Left renal cortex interstitium (tissue), 4 donors: ENCODE measurements at regions not wholly inside any gene's neighbourhood (a gene's known extent, or its start where the extent isn't known, plus 50 kb on each side); places are given as distances from the start of the nearest gene placed in this dataset.
A peak's percentile ranks its signal among the peaks of the same experiment; 100 is the strongest.

Experiments used
- DNase-seq, 4 donors: peaks; one replicate each; pipeline ENCODE4 v3.0.0-alpha.2; 2013; ENCODE audit warnings: low read depth in 4 of 4, low spot score in 2 of 4, missing footprints in 1 of 4

DNA sequence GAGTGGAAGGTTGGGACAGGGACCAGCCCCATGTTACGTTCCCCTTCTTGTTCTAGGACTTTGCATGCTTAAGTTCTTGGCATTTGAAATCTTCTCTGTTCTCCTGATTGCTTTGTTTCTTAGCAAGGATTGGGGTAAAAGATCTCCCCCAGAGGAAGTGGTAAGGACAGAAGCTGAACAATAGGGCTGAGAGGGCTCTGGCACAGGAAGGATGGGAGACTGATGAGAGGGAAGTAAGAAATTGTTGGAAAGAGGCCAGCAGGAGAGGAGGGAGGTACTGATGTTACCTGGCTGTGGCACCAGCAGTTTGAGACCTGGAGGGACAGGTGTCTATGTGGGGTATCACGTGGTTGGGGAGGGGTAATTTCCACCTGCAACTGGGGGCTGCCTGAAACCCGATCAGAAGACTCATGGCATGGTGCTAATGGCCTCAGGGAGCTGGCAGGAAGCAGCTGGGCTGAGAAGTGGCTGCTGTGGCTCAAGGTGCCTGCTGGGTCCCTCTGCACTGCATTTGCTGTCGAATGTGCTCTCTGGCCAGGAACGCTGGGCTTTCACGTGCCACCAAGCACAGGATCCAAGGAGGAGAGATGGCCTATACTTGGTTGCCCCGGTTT lies 108.4 kb downstream of the LSM3 start:
- DNase-seq: no peak

DNA sequence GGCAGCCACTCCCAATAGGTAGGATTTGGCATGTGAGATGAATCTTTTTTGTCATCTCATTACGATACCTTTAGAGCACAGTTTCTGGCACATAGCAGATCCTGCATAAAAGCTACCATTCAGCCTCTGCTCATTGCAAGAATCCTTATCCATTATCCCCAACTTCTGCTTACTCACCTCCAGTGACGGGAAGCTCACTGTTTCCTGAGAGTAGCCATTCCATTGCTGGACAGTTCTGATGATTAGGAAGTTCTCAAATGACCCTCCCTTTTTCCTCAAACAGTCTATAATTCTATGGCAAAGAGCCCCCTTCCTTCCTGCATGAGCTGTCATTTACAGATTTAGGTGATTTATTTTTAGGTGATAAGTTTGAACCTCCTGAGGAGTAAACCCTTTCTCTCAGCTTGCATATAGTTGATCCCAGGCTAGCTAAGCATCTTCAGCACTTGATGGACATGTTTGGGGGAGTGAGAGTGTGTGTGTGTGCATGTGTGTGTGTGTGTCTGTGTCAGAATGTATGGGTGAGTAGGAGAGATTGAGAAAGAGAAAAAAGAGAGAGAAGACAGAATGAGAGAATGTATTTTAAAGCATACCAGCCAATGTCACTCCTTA lies 109.7 kb downstream of the LSM3 start:
- no peak for DNase-seq

DNA sequence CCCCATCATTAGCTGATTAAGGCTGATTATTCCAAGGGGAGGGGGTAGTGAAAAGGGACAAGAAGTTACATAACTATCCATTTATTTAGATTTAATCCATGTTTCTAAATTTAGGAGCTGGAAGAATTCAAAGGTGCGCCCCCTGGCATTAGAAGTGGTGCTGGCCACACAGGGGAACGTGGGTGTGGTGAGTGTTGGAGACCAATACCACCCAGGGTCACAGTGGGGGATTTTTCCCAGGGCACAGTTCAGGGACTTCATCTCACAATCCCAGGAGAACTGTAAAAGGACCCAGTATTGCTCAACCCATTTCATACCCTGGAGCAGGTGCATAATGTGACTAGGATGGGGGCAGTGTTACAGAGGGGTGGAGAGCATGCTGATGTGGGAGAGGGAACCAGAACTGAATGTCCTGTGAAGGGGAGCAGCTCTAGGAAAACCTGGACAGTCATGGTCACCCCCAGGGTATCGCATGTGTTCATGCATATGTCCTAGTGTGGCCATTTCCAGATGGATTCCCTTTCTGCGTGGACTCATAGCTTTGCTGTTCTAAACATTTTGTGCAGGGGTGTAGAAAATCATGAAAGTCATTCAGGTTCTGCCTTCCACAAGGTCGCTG lies 110.3 kb downstream of the LSM3 start:
- no peak for DNase-seq

DNA sequence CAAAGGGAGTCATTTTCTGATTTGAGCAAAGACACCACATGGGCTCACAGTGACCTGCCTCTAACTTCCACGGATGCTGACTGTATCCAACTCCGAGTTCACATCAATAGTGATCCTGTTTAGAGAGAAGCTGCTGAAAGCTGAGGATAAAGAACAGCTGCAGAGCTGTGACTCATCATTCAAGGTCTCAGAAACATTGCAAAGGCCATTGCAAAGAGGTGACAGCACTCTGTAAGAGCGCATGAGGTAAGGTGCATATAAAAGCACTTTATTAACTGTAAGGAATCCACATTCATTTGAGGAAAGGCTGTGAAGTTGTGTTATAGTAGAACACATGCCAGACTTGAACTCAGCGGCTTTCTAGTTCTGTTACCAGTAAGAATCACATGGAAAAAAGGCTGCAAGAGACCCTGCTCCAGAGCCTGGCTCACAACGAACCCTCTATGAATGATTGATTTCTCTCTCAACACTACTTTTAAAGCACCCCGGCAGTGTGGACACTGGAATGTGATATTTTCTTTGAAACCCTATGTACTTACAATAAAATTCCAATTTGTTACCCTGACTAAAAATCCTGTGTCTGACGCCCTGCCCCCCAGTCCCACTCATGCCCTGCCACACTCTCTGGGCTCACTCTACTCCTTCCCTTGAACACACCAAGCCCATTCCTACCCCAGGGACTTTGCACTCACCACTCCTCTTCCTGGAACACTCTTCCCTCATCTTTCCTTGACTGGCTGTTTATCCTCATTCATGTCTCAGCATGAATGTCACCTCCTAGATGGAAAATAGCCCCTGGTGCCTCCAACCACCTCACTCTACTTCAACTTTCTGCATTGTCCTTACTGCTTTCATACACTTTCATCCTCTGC lies 111.2 kb downstream of the LSM3 start:
- no peak for DNase-seq

DNA sequence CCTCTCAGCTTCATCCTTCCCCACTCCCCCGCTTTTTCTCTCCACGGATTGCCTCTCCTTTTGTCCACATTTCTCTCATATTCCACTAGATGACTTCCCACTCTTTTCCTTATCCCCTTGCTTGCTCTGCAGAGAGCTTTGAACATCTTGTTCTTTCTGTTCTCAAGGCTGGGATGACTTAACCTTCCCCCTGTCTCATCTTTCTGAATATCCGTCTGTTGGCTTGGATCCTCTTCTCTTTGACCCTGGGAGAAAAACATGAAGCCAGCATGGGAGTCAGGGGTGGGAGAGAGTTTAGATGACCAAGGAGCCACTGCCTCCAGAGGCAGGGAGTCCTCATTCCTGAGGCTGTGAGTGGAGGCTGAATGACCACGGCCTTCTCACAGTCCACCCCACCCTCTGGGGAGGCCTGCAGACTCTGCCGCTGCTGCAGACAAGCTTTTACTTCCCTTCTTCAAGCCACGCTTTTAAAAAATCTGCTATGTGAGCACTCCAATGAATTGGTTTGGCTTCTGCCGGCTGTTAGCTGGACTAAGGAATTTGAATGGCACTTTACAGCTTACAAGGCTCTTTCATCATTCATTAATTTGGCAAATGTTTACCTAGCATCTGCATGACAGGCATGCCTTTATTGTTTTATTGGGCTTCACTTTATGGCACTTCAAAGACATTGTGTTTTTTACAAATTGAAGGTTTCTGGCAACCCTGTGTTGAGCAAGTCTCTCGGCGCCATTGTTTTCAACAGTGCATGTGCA lies 111.6 kb upstream of the SLC6A6 start:
- peak in 1 of 4 donors; percentile 24 for DNase-seq

DNA sequence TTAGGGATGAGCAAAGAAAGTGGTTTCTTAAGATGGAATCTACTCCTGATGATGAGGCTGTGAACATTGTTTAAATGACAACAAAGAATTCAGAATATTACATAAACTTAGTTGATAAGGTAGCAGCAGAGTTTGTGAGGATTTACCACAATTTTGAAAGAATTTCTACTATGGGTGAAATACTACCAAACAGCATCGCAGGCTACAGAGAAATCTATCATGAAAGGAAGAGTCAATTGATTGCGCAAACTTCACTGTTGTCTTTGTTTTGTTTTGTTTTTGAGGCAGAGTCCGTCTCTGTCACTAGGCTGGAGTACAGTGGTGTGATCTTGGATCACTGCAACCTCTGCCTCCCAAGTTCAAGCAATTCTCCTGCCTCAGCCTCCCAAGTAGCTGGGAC lies 107.4 kb upstream of the SLC6A6 start:
- DNase-seq: no peak

DNA sequence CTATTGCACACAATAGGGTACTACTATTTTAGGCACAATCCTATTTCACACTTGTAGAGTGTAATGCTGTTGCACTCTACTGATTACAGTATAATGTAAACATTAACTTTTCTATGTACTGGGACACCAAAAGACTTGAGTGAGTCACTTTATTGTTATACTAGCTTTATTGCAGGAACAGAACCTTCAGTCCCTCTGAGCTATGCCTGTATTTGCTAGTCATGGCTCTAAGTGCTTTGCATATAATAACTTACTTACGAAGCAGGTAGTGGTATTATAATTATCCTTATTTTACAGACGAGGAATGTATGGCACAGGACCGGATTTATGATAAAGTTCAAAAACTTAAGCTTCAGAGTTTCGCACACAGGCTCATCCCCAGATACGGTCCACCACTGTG lies 106.6 kb upstream of the SLC6A6 start:
- no peak for DNase-seq

DNA sequence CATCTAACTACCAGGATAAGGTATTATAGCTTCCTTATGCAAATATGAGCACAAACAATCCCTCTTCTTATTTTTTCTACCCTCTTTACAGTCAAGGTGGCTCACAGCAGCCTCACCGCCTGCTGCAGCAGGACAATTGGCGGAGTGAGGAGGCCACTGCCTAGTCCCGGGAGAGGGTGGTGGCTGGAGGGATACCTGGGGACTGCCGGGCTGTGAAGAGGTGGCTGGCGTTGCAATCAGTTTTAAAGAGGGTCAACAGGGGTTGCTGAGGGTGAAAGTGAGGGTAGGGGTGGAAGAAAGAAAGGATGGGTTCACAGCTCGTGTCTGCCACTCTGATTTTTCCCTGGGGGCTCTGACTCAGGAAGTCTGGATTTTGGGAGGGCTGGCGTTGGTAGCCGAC lies 105.1 kb upstream of the SLC6A6 start:
- DNase-seq: no peak

DNA sequence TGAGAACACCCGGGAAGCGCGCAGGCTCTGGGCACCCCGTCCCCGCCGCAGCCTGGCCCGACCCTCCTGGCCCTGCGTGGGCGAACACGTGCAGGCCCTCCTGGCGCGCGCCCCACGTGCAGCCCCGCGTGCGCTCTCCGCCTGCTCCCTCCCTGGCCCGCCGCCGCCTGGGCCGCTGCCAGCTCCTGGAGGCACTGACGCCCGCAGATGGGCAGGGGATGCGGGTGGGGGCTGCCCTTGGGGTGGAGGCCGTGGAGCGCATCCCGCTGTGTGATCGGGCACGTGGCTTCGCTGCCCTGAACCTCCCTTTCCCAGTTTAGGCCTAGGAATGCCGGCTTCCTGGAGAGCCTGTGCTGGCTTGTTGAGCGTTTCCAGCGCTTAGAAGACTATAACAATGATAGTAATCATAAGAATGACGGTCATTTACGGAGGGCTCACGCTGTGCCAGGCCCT lies 104.6 kb upstream of the SLC6A6 start:
- peak in 1 of 4 donors; percentile 20 for DNase-seq

DNA sequence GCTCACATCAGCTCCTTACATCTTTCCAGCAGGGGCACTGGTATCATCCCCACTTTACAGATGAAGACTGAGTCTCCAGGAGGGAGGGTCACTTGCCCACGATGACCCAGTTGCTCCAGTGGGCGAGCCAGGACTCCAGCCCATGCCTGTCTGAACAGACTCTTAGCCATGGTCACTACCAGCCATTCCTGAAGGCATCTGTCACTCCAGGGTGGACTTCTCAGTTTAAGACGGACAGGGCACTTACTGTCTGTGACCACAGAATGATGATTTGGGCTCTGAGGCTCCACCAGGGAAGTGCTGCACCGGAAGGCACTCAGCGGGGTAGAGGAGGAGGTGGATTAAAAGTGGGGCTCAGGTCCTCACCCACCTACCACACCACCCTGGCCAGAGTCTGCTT lies 104.0 kb upstream of the SLC6A6 start:
- DNase-seq: no peak

DNA sequence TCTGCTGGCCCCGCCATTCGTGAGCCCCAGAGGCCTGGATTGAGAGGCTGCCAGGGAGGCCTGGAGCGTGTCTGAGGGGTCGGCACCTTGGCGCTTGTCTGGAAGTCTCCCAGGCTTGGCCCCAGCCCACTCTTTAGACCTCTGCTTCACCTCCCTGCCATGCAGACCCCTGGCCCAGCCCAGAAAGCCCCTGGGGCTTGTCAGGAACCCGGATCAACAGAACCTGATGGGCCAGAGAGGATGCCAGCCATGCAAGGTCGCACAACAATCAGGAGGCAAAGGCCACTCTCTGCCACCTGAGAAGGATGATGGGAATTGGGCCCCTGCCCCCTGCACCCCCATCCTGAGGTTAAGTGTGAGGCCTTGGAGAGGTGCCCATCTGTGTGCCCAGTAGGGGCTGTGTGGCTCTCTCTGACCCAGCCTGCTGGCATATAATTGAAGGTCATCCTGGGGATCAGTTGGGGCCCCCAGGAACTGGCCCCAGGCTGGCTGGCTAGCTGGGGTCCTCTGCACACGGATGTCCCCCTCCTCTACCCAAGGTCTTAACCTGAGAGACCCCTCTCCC lies 103.3 kb upstream of the SLC6A6 start:
- DNase-seq: no peak

DNA sequence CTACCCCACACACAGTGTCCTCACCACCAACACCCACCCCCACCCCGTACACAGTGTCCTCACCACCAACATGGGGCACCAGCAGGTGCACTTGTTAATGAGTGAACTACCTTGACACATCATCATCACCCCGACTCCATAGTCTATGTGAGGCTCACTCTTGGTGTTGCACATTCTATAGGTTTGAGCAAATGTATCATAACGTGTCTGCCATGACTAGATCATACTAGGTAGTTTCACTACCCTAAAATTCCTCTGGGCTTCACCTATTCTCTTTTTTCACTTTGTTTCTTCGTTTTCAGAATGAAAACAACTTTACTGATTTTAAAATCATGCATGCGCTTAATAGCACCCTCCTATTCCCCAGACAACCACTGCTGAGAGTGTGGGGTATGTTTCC lies 102.6 kb upstream of the SLC6A6 start:
- no peak for DNase-seq

DNA sequence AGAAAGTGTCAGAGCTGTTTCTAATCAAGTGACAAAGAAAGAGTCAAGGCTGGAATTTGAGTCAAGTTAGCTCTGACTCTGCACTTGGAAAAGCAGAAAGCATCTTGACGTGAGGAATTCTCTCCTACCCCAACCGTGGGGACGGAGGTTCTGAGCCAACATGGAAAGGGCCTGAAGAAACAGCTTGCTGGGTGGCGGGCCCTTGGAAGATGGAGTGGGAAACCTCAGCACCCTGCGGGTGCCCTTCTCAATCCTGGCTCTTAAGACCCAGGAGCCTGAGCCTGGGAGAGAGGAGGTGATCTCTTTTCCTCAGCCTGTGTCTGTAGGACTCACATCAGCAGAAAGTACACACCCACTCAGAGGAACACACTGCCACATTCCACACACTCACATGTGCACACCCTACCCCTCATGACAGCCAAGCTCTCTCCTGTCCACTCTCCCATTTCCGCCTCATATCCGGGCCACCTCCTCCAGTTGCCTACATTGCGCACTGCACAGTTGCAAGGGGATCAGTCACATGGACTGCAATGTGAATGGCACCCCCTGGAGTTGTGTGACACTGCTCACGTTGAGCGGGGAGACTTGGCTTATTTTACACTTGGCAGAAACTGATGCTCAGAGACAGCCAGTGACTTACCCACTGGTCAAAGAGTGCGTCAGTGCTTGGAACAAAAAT lies 101.5 kb upstream of the SLC6A6 start:
- no peak for DNase-seq

DNA sequence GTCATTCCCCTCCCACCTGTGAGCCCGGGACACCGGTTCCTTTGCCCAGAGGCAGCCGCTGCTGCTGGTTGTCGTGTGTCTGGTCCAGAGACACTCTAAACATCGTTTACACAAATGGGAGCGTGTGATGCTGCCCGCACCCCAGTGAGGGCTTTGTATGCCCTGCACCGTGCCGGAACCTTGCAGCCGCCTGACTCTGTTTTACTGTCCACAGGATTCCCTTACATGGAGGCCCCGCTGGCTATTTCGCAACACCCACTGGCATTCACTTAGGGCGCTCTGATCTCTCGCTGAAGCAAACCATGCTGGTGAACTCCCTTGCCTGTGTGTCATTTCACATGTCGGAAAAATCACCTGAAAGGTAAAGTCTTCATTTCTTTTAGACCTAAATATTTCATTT lies 100.8 kb upstream of the SLC6A6 start:
- DNase-seq: no peak

DNA sequence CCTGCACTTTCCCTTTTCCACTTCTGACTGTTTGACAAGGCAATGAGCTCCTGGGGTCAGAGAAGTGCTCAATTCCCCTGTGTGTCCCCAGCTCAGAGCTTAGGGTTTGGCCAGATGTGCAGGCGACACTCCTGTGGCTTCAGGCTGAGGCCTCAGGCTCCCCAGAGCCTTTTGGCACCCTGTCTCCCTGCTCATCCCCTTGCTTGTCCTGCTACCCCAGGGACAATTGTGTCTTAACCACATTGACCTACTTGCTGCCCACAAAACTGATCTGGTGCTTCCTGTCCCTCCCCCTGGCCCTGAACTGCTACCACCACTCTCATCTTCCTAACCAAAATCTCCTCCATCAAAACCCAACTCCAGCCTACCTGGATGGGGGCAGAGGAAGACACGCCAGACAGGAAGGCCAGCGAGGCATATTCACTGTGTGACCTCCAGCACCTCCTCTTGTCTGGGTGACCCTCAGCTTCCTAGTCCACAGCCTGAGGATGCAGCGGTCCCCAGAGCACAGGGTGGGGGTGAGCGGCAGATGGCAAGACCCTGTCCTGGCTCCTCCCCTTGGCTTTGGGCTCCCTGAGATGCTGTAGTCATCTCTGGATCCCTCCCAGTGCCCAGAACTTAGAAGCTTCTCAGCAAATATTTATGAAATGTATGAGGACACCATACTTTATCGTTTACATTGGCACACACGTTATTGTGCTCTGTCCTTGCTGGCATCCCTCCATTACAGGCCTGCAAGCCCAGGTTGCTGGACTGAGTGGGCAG lies 98.9 kb upstream of the SLC6A6 start:
- no peak for DNase-seq

DNA sequence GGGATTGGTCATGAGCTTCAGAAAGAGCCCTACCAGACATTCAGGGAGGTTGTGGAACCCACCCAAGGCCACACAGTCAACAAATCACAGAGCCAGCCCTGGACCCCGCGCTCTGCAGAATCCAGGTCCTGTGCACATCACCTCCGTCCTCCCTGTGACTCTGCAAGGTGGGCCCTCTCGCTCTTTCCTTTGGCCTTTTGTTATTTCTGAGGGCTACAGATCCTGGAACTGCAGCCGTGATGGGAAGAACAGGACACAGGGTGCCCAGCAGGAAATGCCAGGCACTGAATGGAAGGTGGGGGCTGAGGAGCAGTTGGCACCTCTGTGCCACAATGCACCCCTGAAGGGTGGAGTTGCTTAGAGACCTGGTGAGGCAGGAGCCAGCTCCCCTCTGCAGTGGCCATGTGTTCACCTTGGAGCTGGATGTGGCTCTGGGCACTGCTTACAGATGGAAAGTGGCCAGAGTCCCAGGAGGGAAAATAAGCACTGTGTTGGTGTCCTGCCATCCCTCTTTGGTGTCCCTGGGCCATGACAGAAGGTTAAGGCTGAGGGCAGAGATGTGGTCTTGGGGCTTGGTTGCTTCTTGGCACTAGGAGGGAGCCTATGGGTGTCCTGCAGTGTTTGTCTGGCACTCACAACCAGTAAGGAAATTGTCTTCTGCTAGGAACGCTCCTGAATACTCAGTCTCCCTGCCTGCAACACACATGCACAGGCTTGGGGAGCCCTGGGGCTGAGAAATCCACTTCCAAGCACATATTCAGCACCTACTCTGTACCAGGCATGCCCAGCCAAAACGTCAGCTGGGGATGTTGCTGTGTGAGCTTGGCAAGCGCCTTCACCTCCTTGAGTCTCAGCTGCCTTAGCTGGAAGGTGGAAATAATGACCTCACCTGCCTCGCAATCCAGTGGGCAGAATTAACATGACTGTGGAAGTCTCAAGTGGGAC lies 98.0 kb upstream of the SLC6A6 start:
- DNase-seq: no peak

DNA sequence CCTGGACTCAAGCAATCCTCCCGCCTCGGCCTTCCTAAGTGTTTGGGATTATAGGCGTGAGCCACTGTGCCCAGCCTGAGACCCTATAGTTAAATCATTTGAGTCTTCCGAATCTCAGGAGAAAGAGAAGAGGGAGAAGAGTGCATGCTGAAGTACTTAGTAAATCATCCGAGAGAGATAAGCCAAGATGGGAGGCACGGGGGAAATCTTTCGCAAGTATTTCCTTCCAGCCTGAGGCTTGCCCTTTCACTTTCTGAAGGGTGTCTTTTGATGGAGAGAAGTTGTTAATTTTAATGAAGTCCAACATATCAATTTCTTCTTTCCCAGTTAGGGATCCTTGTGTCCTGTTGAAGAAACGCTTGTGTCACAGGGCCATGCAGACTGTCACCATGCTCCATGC lies 97.1 kb upstream of the SLC6A6 start:
- no peak for DNase-seq

DNA sequence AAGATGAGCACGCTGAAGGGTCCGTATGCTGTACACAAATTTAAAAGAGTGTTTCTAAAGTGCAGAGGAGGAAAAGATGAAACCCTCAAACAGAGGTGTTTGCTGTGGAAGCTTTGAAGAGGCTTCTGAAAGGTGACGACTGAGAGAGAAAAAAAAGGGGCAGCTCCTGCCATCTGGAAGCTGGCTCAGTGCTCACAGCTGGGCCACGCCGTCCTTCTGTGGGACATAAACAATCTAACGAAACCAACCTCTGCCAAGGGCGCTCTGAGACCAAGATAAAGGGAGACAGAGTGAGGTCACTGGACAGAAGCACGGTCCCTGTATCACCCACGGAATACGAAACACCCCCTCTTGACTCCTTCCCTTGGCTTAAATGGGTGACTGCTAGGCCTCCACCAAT lies 96.3 kb upstream of the SLC6A6 start:
- DNase-seq: no peak
